ENCODE measurements at regions not wholly inside any gene's neighbourhood (a gene's known extent, or its start where the extent isn't known, plus 50 kb on each side); places are given as distances from the start of the nearest gene placed in this dataset.

DNA sequence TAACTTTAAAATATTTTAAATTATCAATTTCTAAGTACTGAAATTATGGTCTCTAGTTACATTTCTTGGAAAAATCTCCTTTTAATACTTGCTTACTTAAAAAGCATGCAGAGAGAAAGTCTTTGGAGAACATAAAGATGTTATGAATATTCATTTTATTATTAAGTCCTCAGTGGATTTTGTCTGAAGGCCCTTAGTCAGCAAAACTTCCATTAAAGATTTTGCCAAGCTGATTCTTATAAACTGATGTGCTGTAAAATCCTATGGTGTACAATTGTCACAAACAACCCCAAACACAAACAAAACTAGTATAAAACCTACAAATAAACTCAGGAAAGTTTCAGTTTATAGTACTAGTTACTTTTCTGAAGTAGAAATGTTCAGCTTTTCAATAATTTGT is 372.7 kb downstream of the MEI4 start:
- Histone ChIP-seq H3K4me2 (ENCODE audit: unreplicated experiment) (no peak overlapping the region), H3K27me3 (replicated peaks; ENCODE audit: insufficient read depth) (no peaks in the 10 kb centered on the region), H3K9me2 (ENCODE audit: insufficient read depth) (no peaks in the 10 kb centered on the region), H3K9ac (no peak overlapping the region), H2AFZ (no peak overlapping the region), H3K4me3 (no peak overlapping the region), H3F3A (ENCODE audit: insufficient read depth) (no peaks in the 10 kb centered on the region), H3K27ac (no peak overlapping the region), H4K20me1 (ENCODE audit: insufficient read depth) (no peaks in the 10 kb centered on the region), H3K36me3 (ENCODE audit: low read depth) (no peaks in the 10 kb centered on the region), H3K79me2 (ENCODE audit: insufficient read depth) (no peaks in the 10 kb centered on the region), H3K4me1 (ENCODE audit: insufficient read depth) (no peaks in the 10 kb centered on the region), H3K9me3 (ENCODE audit: low read depth) (no peaks in the 10 kb centered on the region)
- DNase-seq: no peak
- in situ Hi-C loops (cut with MboI): no loop called here
- TF ChIP-seq EZH2phosphoT487 (IDR thresholded peaks at IDR 0.05; ENCODE audit: insufficient read depth, low read depth) (no peak), EZH2 (IDR thresholded peaks at IDR 0.05; ENCODE audit: insufficient read depth, poor library complexity, severe bottlenecking) (no peak)

GRCh38 chr6:78031228-78031627 is 378.4 kb downstream of the MEI4 start:
- H3K27me3 ChIP-seq (replicated peaks; ENCODE audit: insufficient read depth): no peaks in the 10 kb centered on the region
- no peaks in the 10 kb centered on the region for H3K79me2 ChIP-seq (ENCODE audit: insufficient read depth)
- H3K9me3 ChIP-seq (ENCODE audit: low read depth): no peaks in the 10 kb centered on the region
- no peak for TF ChIP-seq EZH2phosphoT487 (IDR thresholded peaks at IDR 0.05; ENCODE audit: insufficient read depth, low read depth)
- no peak for TF ChIP-seq EZH2 (IDR thresholded peaks at IDR 0.05; ENCODE audit: insufficient read depth, poor library complexity, severe bottlenecking)
- in situ Hi-C loops (cut with MboI): no loop called here
- no peak for DNase-seq
- H3K27ac ChIP-seq: no peak overlapping the region
- H4K20me1 ChIP-seq (ENCODE audit: insufficient read depth): no peaks in the 10 kb centered on the region
- no peak overlapping the region for H3K4me3 ChIP-seq
- H3K4me2 ChIP-seq (ENCODE audit: unreplicated experiment): no peak overlapping the region
- no peaks in the 10 kb centered on the region for H3K9me2 ChIP-seq (ENCODE audit: insufficient read depth)
- H3K4me1 ChIP-seq (ENCODE audit: insufficient read depth): no peaks in the 10 kb centered on the region
- no peak overlapping the region for H3K9ac ChIP-seq
- no peaks in the 10 kb centered on the region for H3F3A ChIP-seq (ENCODE audit: insufficient read depth)
- H2AFZ ChIP-seq: no peak overlapping the region
- H3K36me3 ChIP-seq (ENCODE audit: low read depth): no peaks in the 10 kb centered on the region

DNA sequence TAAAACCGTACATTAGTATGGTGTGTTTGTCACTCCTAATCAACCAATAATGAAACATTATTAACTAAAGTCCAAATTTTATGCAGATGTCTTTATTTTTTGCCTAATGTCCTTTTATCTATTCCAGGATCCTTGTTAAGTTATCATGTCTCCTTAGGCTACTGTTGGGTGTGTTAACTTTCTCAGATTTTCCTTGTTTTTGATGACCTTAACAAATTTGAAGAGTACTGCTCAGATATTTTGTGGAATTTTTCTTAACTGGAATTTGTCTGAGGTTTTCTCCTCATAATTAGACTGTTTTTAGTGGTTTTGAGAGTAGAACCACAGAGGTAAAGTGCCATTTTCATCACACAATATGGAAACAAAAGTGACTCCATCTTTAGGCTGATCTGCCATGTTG is 406.3 kb downstream of the MEI4 start:
- Histone ChIP-seq H3K9me3 (ENCODE audit: low read depth) (no peaks in the 10 kb centered on the region), H3K9ac (no peak overlapping the region), H3K36me3 (ENCODE audit: low read depth) (no peaks in the 10 kb centered on the region), H3K27ac (no peak overlapping the region), H3K9me2 (ENCODE audit: insufficient read depth) (no peaks in the 10 kb centered on the region), H3K27me3 (replicated peaks; ENCODE audit: insufficient read depth) (no peaks in the 10 kb centered on the region), H3K4me1 (ENCODE audit: insufficient read depth) (no peaks in the 10 kb centered on the region), H4K20me1 (ENCODE audit: insufficient read depth) (no peaks in the 10 kb centered on the region), H2AFZ (no peak overlapping the region), H3K4me2 (ENCODE audit: unreplicated experiment) (no peak overlapping the region), H3F3A (ENCODE audit: insufficient read depth) (no peaks in the 10 kb centered on the region), H3K4me3 (no peak overlapping the region), H3K79me2 (ENCODE audit: insufficient read depth) (no peaks in the 10 kb centered on the region)
- TF ChIP-seq EZH2 (IDR thresholded peaks at IDR 0.05; ENCODE audit: insufficient read depth, poor library complexity, severe bottlenecking): no peak
- TF ChIP-seq EZH2phosphoT487 (IDR thresholded peaks at IDR 0.05; ENCODE audit: insufficient read depth, low read depth): no peak
- no peak for DNase-seq
- in situ Hi-C loops (cut with MboI): no loop called here
- 29 to 30% methylated on average over 1 of the region's 1 CpG for WGBS, 2 experiments (ENCODE audit: low coverage in 1 of 2, low lambda C conversion rate in 2 of 2, missing lambda C conversion rate in 2 of 2)

DNA sequence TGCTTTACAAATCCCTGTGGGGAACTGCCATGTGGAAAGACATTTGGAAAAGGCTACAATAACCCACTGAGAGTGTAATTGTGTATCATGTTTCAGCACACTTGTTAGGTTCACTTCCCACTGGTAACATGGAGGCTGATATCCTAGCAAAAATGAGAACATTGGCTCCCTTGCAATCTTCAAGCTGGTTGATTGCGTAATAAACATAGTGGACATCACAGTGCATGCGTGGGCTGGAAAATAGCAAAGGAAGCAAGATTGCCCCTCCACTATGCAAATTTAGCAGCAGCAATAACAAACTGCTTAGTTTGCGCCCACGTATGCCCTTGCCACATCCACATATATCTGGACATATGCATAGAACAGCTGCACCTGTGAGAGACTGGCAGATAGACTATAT is 410.2 kb downstream of the MEI4 start:
- Histone ChIP-seq H3K4me2 (ENCODE audit: unreplicated experiment) (no peak overlapping the region), H4K20me1 (ENCODE audit: insufficient read depth) (no peaks in the 10 kb centered on the region), H3K27me3 (replicated peaks; ENCODE audit: insufficient read depth) (no peaks in the 10 kb centered on the region), H3K4me1 (ENCODE audit: insufficient read depth) (no peaks in the 10 kb centered on the region), H2AFZ (no peak overlapping the region), H3K9me3 (ENCODE audit: low read depth) (no peaks in the 10 kb centered on the region), H3K36me3 (ENCODE audit: low read depth) (no peaks in the 10 kb centered on the region), H3K27ac (no peak overlapping the region), H3F3A (ENCODE audit: insufficient read depth) (no peaks in the 10 kb centered on the region), H3K4me3 (no peak overlapping the region), H3K79me2 (ENCODE audit: insufficient read depth) (no peaks in the 10 kb centered on the region), H3K9me2 (ENCODE audit: insufficient read depth) (no peaks in the 10 kb centered on the region), H3K9ac (no peak overlapping the region)
- no peak for TF ChIP-seq EZH2 (IDR thresholded peaks at IDR 0.05; ENCODE audit: insufficient read depth, poor library complexity, severe bottlenecking)
- no peak for TF ChIP-seq EZH2phosphoT487 (IDR thresholded peaks at IDR 0.05; ENCODE audit: insufficient read depth, low read depth)
- DNase-seq: no peak
- WGBS, 2 experiments (ENCODE audit: low coverage in 1 of 2, low lambda C conversion rate in 2 of 2, missing lambda C conversion rate in 2 of 2): 48 to 51% methylated on average over 4 of the region's 4 CpGs
- in situ Hi-C loops (cut with MboI): no loop called here

GRCh38 chr6:78076371-78076770 is 423.5 kb downstream of the MEI4 start:
- H3K4me3 ChIP-seq: no peak overlapping the region
- 34 to 38% methylated on average over 5 of the region's 5 CpGs for WGBS, 2 experiments (ENCODE audit: low coverage in 1 of 2, low lambda C conversion rate in 2 of 2, missing lambda C conversion rate in 2 of 2)

More at GRCh38 chr6:78076371-78076770, 423.5 kb downstream of the MEI4 start:
- Histone ChIP-seq H3K4me2 (ENCODE audit: unreplicated experiment) (no peak overlapping the region), H3K9ac (no peak overlapping the region), H3K9me2 (ENCODE audit: insufficient read depth) (no peaks in the 10 kb centered on the region), H3K79me2 (ENCODE audit: insufficient read depth) (no peaks in the 10 kb centered on the region), H3K27ac (no peak overlapping the region), H2AFZ (no peak overlapping the region), H3K4me1 (ENCODE audit: insufficient read depth) (no peaks in the 10 kb centered on the region), H3F3A (ENCODE audit: insufficient read depth) (no peaks in the 10 kb centered on the region), H4K20me1 (ENCODE audit: insufficient read depth) (no peaks in the 10 kb centered on the region), H3K9me3 (ENCODE audit: low read depth) (no peaks in the 10 kb centered on the region), H3K27me3 (replicated peaks; ENCODE audit: insufficient read depth) (no peaks in the 10 kb centered on the region), H3K36me3 (ENCODE audit: low read depth) (no peaks in the 10 kb centered on the region)
- TF ChIP-seq EZH2phosphoT487 (IDR thresholded peaks at IDR 0.05; ENCODE audit: insufficient read depth, low read depth) (no peak), EZH2 (IDR thresholded peaks at IDR 0.05; ENCODE audit: insufficient read depth, poor library complexity, severe bottlenecking) (no peak)
- DNase-seq: no peak
- in situ Hi-C loops (cut with MboI): no loop called here
